ENCODE measurements at regions not wholly inside any gene's neighbourhood (a gene's known extent, or its start where the extent isn't known, plus 50 kb on each side); places are given as distances from the start of the nearest gene placed in this dataset.

DNA sequence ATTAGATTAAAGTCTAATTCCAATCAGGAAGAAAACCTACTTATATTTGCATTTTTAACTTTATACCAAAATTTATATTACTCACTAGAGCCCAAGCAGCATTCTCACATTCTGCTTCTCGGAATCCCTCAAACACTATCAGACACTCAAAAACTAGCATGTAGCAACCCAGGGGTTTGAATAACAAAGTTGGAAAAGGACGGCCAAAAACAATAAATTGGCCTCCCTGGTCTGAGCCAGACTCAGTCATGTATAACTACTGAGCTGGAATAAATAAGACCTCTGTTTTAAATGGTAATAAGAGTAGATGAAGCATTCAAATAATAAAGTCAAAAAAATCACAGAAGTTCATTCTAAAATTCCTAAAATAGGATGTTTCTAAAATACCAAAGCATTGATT, 290.9 kb downstream of the IRS1 start:
- H4K5ac ChIP-seq (ENCODE audit: insufficient read length, low read depth, low read length): no peak overlapping the region
- no peak overlapping the region for H2BK120ac ChIP-seq (ENCODE audit: low read depth, low read length, poor library complexity, severe bottlenecking)
- Mint-ChIP-seq H3K27ac (no peak overlapping the region), H3K4me3 (no peak overlapping the region), H3K9me3 (0 out of 5 replicates have a peak, but pooled peaks cover 0 to 1% of the 10 kb centered on the region in 2 experiments), H3K4me1 (peaks cover 2% of the 10 kb centered on the region in 2 experiments; a peak in 2 of 4 replicates), H3K36me3 (ENCODE audit: insufficient read depth in 1 of 3, low read depth in 3 of 3) (peaks cover 0 to 2% (median 2%) of the 10 kb centered on the region in 3 experiments; a peak in 3 of 7 replicates), H3K27me3 (ENCODE audit: low read depth) (no peaks in the 10 kb centered on the region; the same call in 1 of the 2 replicates)
- TF ChIP-seq CTCF (conservative IDR thresholded peaks at IDR 0.05): no peak
- no peak overlapping the region for H2AFZ ChIP-seq (ENCODE audit: low read length)
- H2BK5ac ChIP-seq (ENCODE audit: insufficient read length, low read length): no peak overlapping the region
- H3K27me3 ChIP-seq (ENCODE audit: insufficient read depth, low read length): no peaks in the 10 kb centered on the region
- no peaks in the 10 kb centered on the region for H3K23me2 ChIP-seq (ENCODE audit: insufficient read length, low read depth, low read length, poor library complexity, severe bottlenecking)
- H3K23ac ChIP-seq (ENCODE audit: insufficient read length, low read depth, low read length): no peak overlapping the region
- no peaks in the 10 kb centered on the region for H3K79me1 ChIP-seq (ENCODE audit: insufficient read depth, low read depth, low read length, poor library complexity, severe bottlenecking)
- no peak overlapping the region for H4K8ac ChIP-seq (replicated peaks; ENCODE audit: insufficient read length, low read depth, low read length)
- no peak overlapping the region for H3K14ac ChIP-seq (ENCODE audit: insufficient read depth, low read length)
- no peak overlapping the region for H3K56ac ChIP-seq (ENCODE audit: insufficient read length, low read depth, low read length)
- no peak overlapping the region for H2AK5ac ChIP-seq (ENCODE audit: insufficient read length, low read length)
- H2BK15ac ChIP-seq (ENCODE audit: low read depth, low read length): no peak overlapping the region
- H4K91ac ChIP-seq (ENCODE audit: insufficient read length, low read depth, low read length): no peak overlapping the region
- no peak for DNase-seq
- H3T11ph ChIP-seq (ENCODE audit: low read length): no peak overlapping the region
- H3K27ac ChIP-seq (ENCODE audit: insufficient read length, low read depth, low read length): no peak overlapping the region
- WGBS (ENCODE audit: extremely low coverage, insufficient read length, low lambda C conversion rate): no CpG with 5 or more reads among the region's 2 CpGs
- H3K9ac ChIP-seq (ENCODE audit: extremely low read depth, insufficient read length, low read length): no peak overlapping the region
- H3K4me1 ChIP-seq (ENCODE audit: insufficient read depth, low read length): no peaks in the 10 kb centered on the region
- H2BK20ac ChIP-seq (ENCODE audit: low read depth, low read length, poor library complexity, severe bottlenecking): no peak overlapping the region
- no peak overlapping the region for H2BK12ac ChIP-seq (ENCODE audit: insufficient read length, low read depth, low read length)
- no peak overlapping the region for H3K4ac ChIP-seq (ENCODE audit: low read depth, low read length)
- no peaks in the 10 kb centered on the region for H4K20me1 ChIP-seq (ENCODE audit: control insufficient read depth, insufficient read depth, insufficient read length)
- no peaks in the 10 kb centered on the region for H3K9me3 ChIP-seq (ENCODE audit: control insufficient read depth, low read depth, low read length)
- H3K4me2 ChIP-seq (ENCODE audit: insufficient read depth, insufficient read length, low read length): no peak overlapping the region
- no peaks in the 10 kb centered on the region for H3K79me2 ChIP-seq (ENCODE audit: insufficient read depth, low read length)
- no peak overlapping the region for H3K18ac ChIP-seq (ENCODE audit: insufficient read length, low read depth, low read length)

Measured in H9 (cell line).